GM19238 (cell line): ENCODE measurements at regions not wholly inside any gene's neighbourhood (a gene's known extent, or its start where the extent isn't known, plus 50 kb on each side); places are given as distances from the start of the nearest gene placed in this dataset.

Experiments used
- DNase-seq: peaks from one replicate; pipeline ENCODE4 v3.0.0; 2011; ENCODE audit warnings: low spot score; ENCODE audit not compliant: insufficient read length

GRCh38 chr1:181142096-181142958 lies 53.8 kb downstream of the IER5 start:
- DNase-seq: peak; percentile 71

- no peak for DNase-seq
Observed at GRCh38 chr1:181143102-181143859, 54.8 kb downstream of the IER5 start.

- no peak for DNase-seq
Observed at GRCh38 chr1:181144238-181144637, 55.7 kb downstream of the IER5 start.

- DNase-seq: no peak
Observed at GRCh38 chr1:181148636-181149035, 60.1 kb downstream of the IER5 start.

GRCh38 chr1:181149326-181150125 lies 61.0 kb downstream of the IER5 start:
- no peak for DNase-seq

GRCh38 chr1:181150273-181150672 lies 61.8 kb downstream of the IER5 start:
- DNase-seq: no peak

DNA sequence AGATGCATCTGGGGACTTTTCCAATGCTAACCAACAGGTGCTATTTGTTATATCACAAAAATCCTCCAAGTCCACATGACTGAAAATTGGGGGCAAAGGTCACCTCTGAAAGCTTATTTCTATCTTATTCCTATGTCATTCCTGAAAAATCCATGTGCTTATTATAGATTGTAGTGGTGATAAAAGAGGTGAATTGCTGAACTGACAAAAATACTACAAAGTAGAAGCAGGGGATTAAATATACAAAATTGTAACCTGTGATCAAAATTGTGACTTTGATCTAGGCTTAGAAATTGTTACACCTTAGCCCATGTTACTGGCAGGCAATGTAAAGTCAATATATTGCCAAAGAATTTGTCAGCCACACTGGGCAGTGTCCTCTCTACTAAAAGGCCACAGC lies 62.3 kb downstream of the IER5 start:
- DNase-seq: no peak

DNA sequence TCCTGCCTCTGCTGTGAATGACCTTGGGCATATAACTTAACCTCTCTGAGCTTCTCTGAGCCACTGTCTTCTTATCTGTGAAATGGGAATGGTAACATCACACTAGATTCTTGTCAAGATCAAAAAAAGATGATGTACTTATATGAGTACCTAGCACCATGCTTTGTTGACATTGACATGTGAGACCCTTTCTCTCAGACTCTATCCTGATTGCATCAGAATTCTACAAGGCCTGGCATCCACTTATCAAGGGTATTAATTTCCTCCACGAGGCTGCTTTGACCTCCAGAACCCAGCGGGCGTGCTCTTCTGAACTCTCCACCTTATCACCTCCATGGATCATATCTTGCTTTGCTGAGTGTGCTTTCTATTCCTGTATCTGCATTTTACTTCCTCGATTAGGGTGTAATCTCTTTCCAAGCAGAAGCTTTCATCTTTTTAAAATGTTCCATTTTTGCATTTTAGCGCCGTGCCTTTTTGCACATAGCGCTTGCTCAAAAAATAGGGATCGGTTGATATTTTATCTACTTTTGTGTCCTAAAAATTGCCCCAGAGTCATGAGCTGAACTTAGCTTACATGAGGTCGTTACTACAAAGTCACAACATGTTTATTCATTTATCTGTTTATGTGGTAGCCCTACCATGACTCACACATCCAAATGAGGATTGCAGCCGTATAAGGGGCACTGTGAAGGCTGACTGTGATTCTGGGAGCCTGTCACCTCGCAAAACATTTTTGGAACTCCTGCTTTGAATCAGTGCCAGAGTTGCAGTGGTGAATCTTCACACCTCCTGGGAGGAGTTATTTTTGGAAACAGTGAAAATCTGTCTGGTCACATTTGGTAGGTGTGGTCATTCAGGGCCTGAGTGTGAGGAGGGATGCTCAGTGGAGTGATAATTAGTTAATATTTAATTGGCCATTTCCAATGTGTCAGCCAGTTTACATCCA lies 63.2 kb downstream of the IER5 start:
- DNase-seq: no peak

DNA sequence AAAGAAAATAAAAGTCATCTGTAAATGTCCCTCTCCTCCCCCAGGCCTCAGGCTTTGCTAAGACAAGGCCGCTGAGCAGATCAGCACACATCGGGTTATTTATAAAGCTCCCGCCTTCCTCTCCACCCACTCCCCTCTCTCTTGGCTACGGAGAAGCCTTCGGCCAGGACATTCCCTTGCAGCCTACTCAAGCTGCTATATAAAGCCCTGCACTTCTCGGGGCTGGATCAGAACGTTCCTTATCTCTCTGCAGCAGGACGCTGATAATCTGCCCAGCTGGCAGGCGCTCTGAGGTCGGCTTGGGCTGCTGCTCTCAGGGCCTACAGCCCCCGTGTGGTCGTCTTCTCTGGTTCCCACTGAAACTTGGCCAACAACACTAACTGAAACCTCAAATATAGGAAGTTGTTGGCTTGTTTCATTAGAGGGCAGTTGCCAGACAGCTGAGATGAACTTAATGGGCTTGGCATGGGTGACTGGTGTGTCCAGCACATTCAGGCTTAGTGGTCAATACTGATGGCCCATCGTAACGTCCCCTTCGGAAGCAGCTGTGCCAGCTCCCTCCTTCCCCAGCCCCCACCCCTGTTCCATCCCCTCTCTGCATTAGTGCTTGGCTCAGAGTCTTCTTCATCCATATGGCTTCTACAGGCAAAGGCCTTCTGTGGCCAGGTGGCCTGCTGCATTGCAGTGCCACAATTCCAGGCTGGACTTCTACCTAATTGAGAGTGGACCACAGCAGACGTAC lies 64.6 kb downstream of the IER5 start:
- peak; percentile 64 for DNase-seq

GRCh38 chr1:181153634-181153961 lies 65.1 kb downstream of the IER5 start:
- DNase-seq: no peak

GRCh38 chr1:181155339-181155738 lies 66.8 kb downstream of the IER5 start:
- no peak for DNase-seq

DNA sequence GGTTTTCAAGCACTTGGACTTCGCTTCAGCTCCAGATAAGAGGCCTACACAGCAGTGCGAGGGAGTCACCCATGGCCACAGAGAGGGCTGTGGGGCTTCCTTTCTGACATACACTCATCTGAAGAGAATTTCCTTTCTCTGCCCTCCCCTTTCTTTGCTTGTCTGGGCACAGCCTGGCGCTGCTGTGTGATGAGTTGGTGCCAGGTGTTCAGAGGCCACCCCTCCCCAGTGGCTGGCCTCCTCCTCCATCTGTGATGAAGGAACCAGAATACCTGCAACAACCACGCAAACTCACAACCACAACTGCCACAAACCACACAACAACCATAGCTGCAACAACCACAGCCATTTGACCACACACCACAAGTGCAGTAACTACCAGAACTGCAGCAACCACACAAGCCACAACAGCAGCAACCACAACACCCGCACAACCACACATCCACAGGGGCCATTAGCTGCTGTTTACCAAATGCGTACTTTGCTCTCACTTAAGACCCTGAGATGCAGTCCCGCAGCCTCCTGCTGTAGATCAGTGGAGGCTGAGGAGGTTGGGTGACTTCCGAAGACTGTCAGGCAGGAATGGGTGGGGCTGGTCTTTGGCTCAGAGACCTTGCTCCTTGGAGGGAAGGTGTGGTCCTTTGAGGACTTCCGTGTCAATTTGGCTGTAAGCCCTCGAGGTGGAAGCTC lies 71.1 kb downstream of the IER5 start:
- DNase-seq: no peak

DNA sequence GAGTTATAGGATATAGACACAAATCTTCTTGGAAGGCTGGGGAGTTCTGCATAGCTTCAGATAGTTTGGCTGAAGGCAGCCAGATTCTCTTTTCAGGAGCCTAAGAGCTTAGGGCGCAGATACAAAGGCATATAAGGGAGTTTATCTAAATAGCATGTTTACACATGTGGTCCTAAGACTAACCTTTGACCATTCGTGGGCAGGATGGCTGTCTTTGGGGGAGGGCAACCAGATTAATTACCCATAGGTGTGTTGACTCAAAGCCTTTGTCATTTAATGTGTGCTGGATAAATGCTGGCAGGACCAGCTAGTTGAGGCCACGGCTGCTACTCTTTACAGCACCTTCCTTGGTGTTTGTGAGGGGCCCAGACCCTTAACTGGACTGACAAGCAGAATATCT lies 71.8 kb downstream of the IER5 start:
- no peak for DNase-seq

DNA sequence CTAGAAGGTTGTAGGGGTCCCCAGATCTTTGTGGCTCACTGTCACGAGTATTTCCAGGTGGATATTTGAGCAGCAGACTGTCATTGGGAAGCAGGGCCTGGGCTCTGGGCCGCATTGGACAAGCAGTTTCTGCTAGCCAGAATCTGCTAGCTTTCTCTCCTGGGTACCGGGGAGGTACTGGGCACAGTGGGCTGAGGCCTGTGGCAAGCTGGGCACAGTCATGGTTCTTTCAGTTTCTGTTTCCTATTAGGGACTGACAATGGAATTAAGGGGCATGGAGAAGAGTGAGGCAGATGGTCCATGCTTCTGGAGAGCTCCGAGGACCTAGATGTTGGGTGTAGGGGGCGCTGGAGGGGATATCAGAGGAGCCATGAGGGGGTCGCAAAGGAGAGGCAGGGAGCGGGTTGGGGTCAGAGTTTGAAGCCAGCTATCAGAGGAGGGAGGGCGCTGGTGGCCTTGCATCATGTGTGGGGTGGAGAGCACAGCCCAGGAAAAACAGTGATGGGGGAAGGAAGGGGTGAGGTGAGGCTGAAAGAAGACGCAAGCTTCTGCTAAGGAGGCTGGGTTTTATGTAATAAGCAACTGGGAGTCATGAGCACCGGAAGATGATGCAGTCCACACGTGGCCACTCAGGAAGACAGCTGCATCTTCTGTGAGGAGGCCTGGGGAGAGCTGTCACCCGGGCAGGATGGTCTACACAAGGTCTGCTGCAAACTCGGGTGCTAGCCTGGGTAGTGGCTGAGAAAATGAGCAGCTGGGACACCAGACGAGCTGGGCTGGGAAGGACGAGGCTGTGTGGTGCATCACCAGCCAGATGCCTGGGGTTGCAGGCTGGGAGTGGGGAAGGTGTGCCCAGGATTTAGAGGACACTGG lies 72.7 kb downstream of the IER5 start:
- DNase-seq: no peak

GRCh38 chr1:181163662-181164061 lies 75.2 kb downstream of the IER5 start:
- no peak for DNase-seq

DNA sequence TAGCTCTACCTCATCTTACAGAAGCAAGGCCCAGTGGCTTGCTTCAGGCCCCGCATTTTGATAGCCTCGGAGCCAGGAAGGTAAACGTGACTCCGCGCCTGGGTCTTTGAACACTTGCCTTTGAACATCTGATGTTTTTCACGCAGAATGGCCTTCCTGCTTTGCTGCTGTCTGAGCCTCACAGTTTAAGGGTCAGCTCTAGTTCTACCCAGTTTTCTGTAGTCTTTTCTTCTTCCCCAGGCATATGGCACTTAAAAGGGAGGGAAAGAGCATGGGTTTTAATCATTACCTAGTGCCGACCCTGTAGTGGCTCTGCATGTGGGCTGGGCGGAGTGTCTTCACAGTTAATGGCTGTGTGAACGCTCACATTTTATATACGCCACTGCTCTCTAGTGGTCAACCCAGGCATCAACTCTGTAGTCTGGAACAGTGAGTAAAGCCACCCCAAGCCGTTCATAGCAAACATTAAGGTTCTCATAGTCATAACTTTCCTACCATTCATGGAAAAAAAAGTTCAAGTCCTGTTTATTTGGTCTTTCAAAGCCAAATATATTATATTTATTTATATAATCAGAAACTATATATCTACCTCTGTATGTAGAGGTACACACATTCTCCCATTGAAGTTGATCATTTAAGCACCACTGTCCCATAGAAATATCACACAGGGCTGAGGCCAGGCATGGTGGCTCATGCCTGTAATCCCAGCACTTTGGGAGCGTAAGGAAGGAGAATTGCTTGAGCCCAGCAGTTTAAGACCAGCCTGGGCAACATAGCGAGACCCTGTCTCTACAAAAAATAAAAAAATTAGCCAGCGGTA lies 78.1 kb downstream of the IER5 start:
- DNase-seq: peak; percentile 68

GRCh38 chr1:181169281-181169865 lies 80.9 kb downstream of the IER5 start:
- no peak for DNase-seq
